ENCODE measurements at regions not wholly inside any gene's neighbourhood (a gene's known extent, or its start where the extent isn't known, plus 50 kb on each side); places are given as distances from the start of the nearest gene placed in this dataset.

- no peak for TF ChIP-seq USF2 (CRISPR knock-in tag; IDR thresholded peaks at IDR 0.05)
- TF ChIP-seq CTCF (IDR thresholded peaks at IDR 0.05) = no peak
- no peak for TF ChIP-seq NR3C1 (CRISPR knock-in tag; conservative IDR thresholded peaks at IDR 0.05; ENCODE audit: low read depth)
- no peak for TF ChIP-seq ZNF281 (CRISPR knock-in tag; IDR thresholded peaks at IDR 0.05)
- TF ChIP-seq ESRRA (CRISPR knock-in tag; IDR thresholded peaks at IDR 0.05; ENCODE audit: borderline replicate concordance) = no peak
- TF ChIP-seq ARID4B (CRISPR knock-in tag; IDR thresholded peaks at IDR 0.05; ENCODE audit: borderline replicate concordance) = no peak
- no peak for TF ChIP-seq E2F1 (CRISPR knock-in tag; IDR thresholded peaks at IDR 0.05)
These were observed 378.9 kb downstream of the PREX1 start for GRCh38 chr20:48448666-48449600.
